ENCODE measurements at regions not wholly inside any gene's neighbourhood (a gene's known extent, or its start where the extent isn't known, plus 50 kb on each side); places are given as distances from the start of the nearest gene placed in this dataset.

- ChIA-PET POLR2A (no interaction called here), CTCF (no interaction called here)
- Mint-ChIP-seq H3K4me1 (no peaks in the 10 kb centered on the region), H3K27ac (no peak overlapping the region), H3K9me3 (ENCODE audit: low read depth) (no peaks in the 10 kb centered on the region), H3K4me3 (no peak overlapping the region), H3K36me3 (ENCODE audit: low read depth) (no peaks in the 10 kb centered on the region), H3K27me3 (peaks cover 7% of the 10 kb centered on the region)
- ATAC-seq (no peak), DNase-seq (no peak)
- intact Hi-C loops (cut with DNase I, micrococcal nuclease): no loop called here
Observed at GRCh38 chr18:77376043-77376732, 126.5 kb downstream of the GALR1 start.

GRCh38 chr18:77376733-77377094 is 127.1 kb downstream of the GALR1 start:
- no peaks in the 10 kb centered on the region for H3K9me3 Mint-ChIP-seq (ENCODE audit: low read depth)
- DNase-seq: no peak
- H3K27me3 Mint-ChIP-seq: peaks cover 8% of the 10 kb centered on the region
- no peak overlapping the region for H3K4me3 Mint-ChIP-seq
- no peak overlapping the region for H3K27ac Mint-ChIP-seq
- no peaks in the 10 kb centered on the region for H3K36me3 Mint-ChIP-seq (ENCODE audit: low read depth)
- CTCF ChIA-PET: no interaction called here
- ATAC-seq: no peak
- POLR2A ChIA-PET: no interaction called here
- no peaks in the 10 kb centered on the region for H3K4me1 Mint-ChIP-seq
- intact Hi-C loops (cut with DNase I, micrococcal nuclease): no loop called here

- CTCF ChIA-PET: no interaction called here
- no peaks in the 10 kb centered on the region for H3K9me3 Mint-ChIP-seq (ENCODE audit: low read depth)
- DNase-seq (no peak), ATAC-seq (no peak)
- no peaks in the 10 kb centered on the region for H3K36me3 Mint-ChIP-seq (ENCODE audit: low read depth)
- POLR2A ChIA-PET: no interaction called here
- peaks cover 14% of the 10 kb centered on the region for H3K27me3 Mint-ChIP-seq
- H3K4me1 Mint-ChIP-seq: no peaks in the 10 kb centered on the region
- H3K4me3 Mint-ChIP-seq: no peak overlapping the region
- intact Hi-C loops (cut with DNase I, micrococcal nuclease): no loop called here
- no peak overlapping the region for H3K27ac Mint-ChIP-seq
Observed at GRCh38 chr18:77377813-77378212, 128.2 kb downstream of the GALR1 start.

- DNase-seq: no peak
- CTCF ChIA-PET: interaction anchor here (0.7 kb wide), 1 partner anchor 216 kb away, joined by 3 read pairs; no protein-coding TSS in a partner anchor
- Mint-ChIP-seq H3K36me3 (ENCODE audit: low read depth) (no peaks in the 10 kb centered on the region), H3K4me1 (no peaks in the 10 kb centered on the region), H3K4me3 (no peak overlapping the region), H3K9me3 (ENCODE audit: low read depth) (no peaks in the 10 kb centered on the region), H3K27me3 (peaks cover 21% of the 10 kb centered on the region), H3K27ac (no peak overlapping the region)
- POLR2A ChIA-PET: no interaction called here
- intact Hi-C loops (cut with DNase I, micrococcal nuclease): no loop called here
- ATAC-seq: no peak
Observed at GRCh38 chr18:77379976-77380509, 130.4 kb downstream of the GALR1 start.

GRCh38 chr18:77380695-77381094 is 131.0 kb downstream of the GALR1 start:
- POLR2A ChIA-PET: no interaction called here
- Mint-ChIP-seq H3K27me3 (peaks cover 23% of the 10 kb centered on the region), H3K9me3 (ENCODE audit: low read depth) (no peaks in the 10 kb centered on the region), H3K4me1 (no peaks in the 10 kb centered on the region), H3K4me3 (no peak overlapping the region), H3K27ac (no peak overlapping the region), H3K36me3 (ENCODE audit: low read depth) (no peaks in the 10 kb centered on the region)
- ATAC-seq (no peak), DNase-seq (no peak)
- intact Hi-C loops (cut with DNase I, micrococcal nuclease): no loop called here
- CTCF ChIA-PET: no interaction called here

- intact Hi-C loops (cut with DNase I, micrococcal nuclease): loop anchor here in 1 of 2 experiments (5.0 kb wide), 1 partner anchor 35 kb away; no protein-coding TSS in a partner anchor
- H3K9me3 Mint-ChIP-seq (ENCODE audit: low read depth): peaks cover 3% of the 10 kb centered on the region
Observed at GRCh38 chr18:77392321-77392720, 142.7 kb downstream of the GALR1 start.

GRCh38 chr18:77393519-77393918 is 143.9 kb downstream of the GALR1 start:
- CTCF ChIA-PET: no interaction called here
- ATAC-seq: no peak
- Mint-ChIP-seq H3K4me1 (no peaks in the 10 kb centered on the region), H3K4me3 (no peak overlapping the region), H3K27me3 (peaks cover 8% of the 10 kb centered on the region), H3K36me3 (ENCODE audit: low read depth) (no peaks in the 10 kb centered on the region), H3K27ac (no peak overlapping the region), H3K9me3 (ENCODE audit: low read depth) (peaks cover 3% of the 10 kb centered on the region)
- POLR2A ChIA-PET: no interaction called here
- no peak for DNase-seq
- intact Hi-C loops (cut with DNase I, micrococcal nuclease): loop anchor here in 1 of 2 experiments (5.0 kb wide), 1 partner anchor 34 kb away; no protein-coding TSS in a partner anchor

More at GRCh38 chr18:77392321-77392720, 142.7 kb downstream of the GALR1 start:
- no peaks in the 10 kb centered on the region for H3K36me3 Mint-ChIP-seq (ENCODE audit: low read depth)
- no peak overlapping the region for H3K4me3 Mint-ChIP-seq
- ATAC-seq: no peak
- ChIA-PET POLR2A (no interaction called here), CTCF (no interaction called here)
- no peaks in the 10 kb centered on the region for H3K4me1 Mint-ChIP-seq
- no peak for DNase-seq
- peaks cover 15% of the 10 kb centered on the region for H3K27me3 Mint-ChIP-seq
- H3K27ac Mint-ChIP-seq: no peak overlapping the region

GRCh38 chr18:77395953-77396352 is 146.3 kb downstream of the GALR1 start:
- Mint-ChIP-seq H3K36me3 (ENCODE audit: low read depth) (no peaks in the 10 kb centered on the region), H3K4me3 (no peak overlapping the region), H3K27ac (no peak overlapping the region), H3K9me3 (ENCODE audit: low read depth) (peaks cover 3% of the 10 kb centered on the region), H3K4me1 (no peaks in the 10 kb centered on the region), H3K27me3 (peaks cover 5% of the 10 kb centered on the region)
- DNase-seq: no peak
- intact Hi-C loops (cut with DNase I, micrococcal nuclease): no loop called here
- POLR2A ChIA-PET: no interaction called here
- CTCF ChIA-PET: no interaction called here
- ATAC-seq: no peak

- Mint-ChIP-seq H3K4me3 (no peak overlapping the region), H3K27me3 (peaks cover 2% of the 10 kb centered on the region), H3K9me3 (ENCODE audit: low read depth) (peaks cover 3% of the 10 kb centered on the region), H3K36me3 (ENCODE audit: low read depth) (no peaks in the 10 kb centered on the region), H3K4me1 (no peaks in the 10 kb centered on the region), H3K27ac (no peak overlapping the region)
- POLR2A ChIA-PET: no interaction called here
- DNase-seq: no peak
- ATAC-seq: no peak
- CTCF ChIA-PET: no interaction called here
- intact Hi-C loops (cut with DNase I, micrococcal nuclease): no loop called here
Observed at GRCh38 chr18:77397056-77397455, 147.4 kb downstream of the GALR1 start.

GRCh38 chr18:77397617-77398016 is 148.0 kb downstream of the GALR1 start:
- no peaks in the 10 kb centered on the region for H3K27me3 Mint-ChIP-seq
- no peak for ATAC-seq

GRCh38 chr18:77400561-77400960 is 150.9 kb downstream of the GALR1 start:
- ChIA-PET POLR2A (no interaction called here), CTCF (no interaction called here)
- Mint-ChIP-seq H3K27me3 (no peaks in the 10 kb centered on the region), H3K9me3 (ENCODE audit: low read depth) (no peaks in the 10 kb centered on the region), H3K36me3 (ENCODE audit: low read depth) (no peaks in the 10 kb centered on the region), H3K4me3 (no peak overlapping the region), H3K27ac (no peak overlapping the region), H3K4me1 (no peaks in the 10 kb centered on the region)
- intact Hi-C loops (cut with DNase I, micrococcal nuclease): no loop called here
- ATAC-seq (no peak), DNase-seq (no peak)

More at GRCh38 chr18:77397617-77398016, 148.0 kb downstream of the GALR1 start:
- H3K9me3 Mint-ChIP-seq (ENCODE audit: low read depth): no peaks in the 10 kb centered on the region
- intact Hi-C loops (cut with DNase I, micrococcal nuclease): no loop called here
- CTCF ChIA-PET: no interaction called here
- H3K4me3 Mint-ChIP-seq: no peak overlapping the region
- POLR2A ChIA-PET: no interaction called here
- H3K4me1 Mint-ChIP-seq: no peaks in the 10 kb centered on the region
- no peak for DNase-seq
- H3K27ac Mint-ChIP-seq: no peak overlapping the region
- H3K36me3 Mint-ChIP-seq (ENCODE audit: low read depth): no peaks in the 10 kb centered on the region

- no peak for ATAC-seq
Observed at GRCh38 chr18:77401173-77401572, 151.5 kb downstream of the GALR1 start.

More at GRCh38 chr18:77401173-77401572, 151.5 kb downstream of the GALR1 start:
- no peak overlapping the region for H3K27ac Mint-ChIP-seq
- CTCF ChIA-PET: interaction anchor here (1.3 kb wide), 1 partner anchor 12 kb away, joined by 3 read pairs; no protein-coding TSS in a partner anchor
- intact Hi-C loops (cut with DNase I, micrococcal nuclease): no loop called here
- H3K27me3 Mint-ChIP-seq: no peaks in the 10 kb centered on the region
- DNase-seq: no peak
- H3K4me3 Mint-ChIP-seq: no peak overlapping the region
- POLR2A ChIA-PET: no interaction called here
- H3K4me1 Mint-ChIP-seq: no peaks in the 10 kb centered on the region
- H3K36me3 Mint-ChIP-seq (ENCODE audit: low read depth): no peaks in the 10 kb centered on the region
- H3K9me3 Mint-ChIP-seq (ENCODE audit: low read depth): no peaks in the 10 kb centered on the region
